ENCODE measurements at regions not wholly inside any gene's neighbourhood (a gene's known extent, or its start where the extent isn't known, plus 50 kb on each side); places are given as distances from the start of the nearest gene placed in this dataset.

- peaks cover 14% of the 10 kb centered on the region for H3K9me3 Mint-ChIP-seq
- peaks cover 22% of the 10 kb centered on the region for H3K27me3 Mint-ChIP-seq
- no peak overlapping the region for H3K27ac Mint-ChIP-seq
- no peaks in the 10 kb centered on the region for H3K36me3 Mint-ChIP-seq
- no peaks in the 10 kb centered on the region for H3K4me1 Mint-ChIP-seq
- no peak overlapping the region for H3K4me3 Mint-ChIP-seq
- ATAC-seq = no peak
Observed at GRCh38 chr5:68780299-68780955, 313.4 kb upstream of the SLC30A5 start.

- H3K27ac Mint-ChIP-seq = no peak overlapping the region
- no peaks in the 10 kb centered on the region for H3K36me3 Mint-ChIP-seq
- H3K4me3 Mint-ChIP-seq = no peak overlapping the region
- ATAC-seq = no peak
- peaks cover 15% of the 10 kb centered on the region for H3K27me3 Mint-ChIP-seq
- no peaks in the 10 kb centered on the region for H3K9me3 Mint-ChIP-seq
- H3K4me1 Mint-ChIP-seq = no peaks in the 10 kb centered on the region
Observed at GRCh38 chr5:68793074-68793473, 300.7 kb upstream of the SLC30A5 start.

DNA sequence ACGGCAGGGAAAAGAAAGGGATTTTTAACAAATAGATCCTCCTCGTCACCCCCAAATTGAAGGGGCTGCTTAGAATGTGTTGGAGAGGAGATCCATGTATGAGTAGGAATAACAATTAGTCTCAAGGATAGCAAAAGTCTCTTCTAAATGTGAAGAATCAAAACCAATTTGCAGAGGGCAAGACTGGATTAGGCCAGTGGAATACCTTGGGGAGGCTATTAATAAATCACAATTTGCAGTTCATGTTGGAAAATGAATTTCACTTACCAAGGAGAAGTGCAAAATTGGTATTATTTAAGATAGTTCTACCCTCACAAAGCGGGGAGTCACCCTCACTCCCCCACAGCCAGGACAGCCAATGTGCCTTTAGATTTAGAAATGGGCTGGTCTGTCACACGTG, 299.8 kb upstream of the SLC30A5 start:
- H3K36me3 Mint-ChIP-seq = no peaks in the 10 kb centered on the region

GRCh38 chr5:68795190-68795589, 298.6 kb upstream of the SLC30A5 start:
- no peak for ATAC-seq
- Mint-ChIP-seq H3K4me1 (no peaks in the 10 kb centered on the region), H3K9me3 (no peaks in the 10 kb centered on the region), H3K27me3 (peaks cover 15% of the 10 kb centered on the region), H3K4me3 (no peak overlapping the region), H3K27ac (no peak overlapping the region), H3K36me3 (no peaks in the 10 kb centered on the region)

More for the DNA sequence above, 299.8 kb upstream of the SLC30A5 start:
- H3K4me3 Mint-ChIP-seq = no peak overlapping the region
- no peaks in the 10 kb centered on the region for H3K4me1 Mint-ChIP-seq
- H3K27ac Mint-ChIP-seq = no peak overlapping the region
- no peaks in the 10 kb centered on the region for H3K9me3 Mint-ChIP-seq
- ATAC-seq = no peak
- H3K27me3 Mint-ChIP-seq = peaks cover 15% of the 10 kb centered on the region

GRCh38 chr5:68798877-68799843, 294.7 kb upstream of the SLC30A5 start:
- no peak for ATAC-seq
- peaks cover 15% of the 10 kb centered on the region for H3K27me3 Mint-ChIP-seq
- H3K4me1 Mint-ChIP-seq = no peaks in the 10 kb centered on the region
- no peak overlapping the region for H3K27ac Mint-ChIP-seq
- H3K36me3 Mint-ChIP-seq = no peaks in the 10 kb centered on the region
- H3K9me3 Mint-ChIP-seq = no peaks in the 10 kb centered on the region
- no peak overlapping the region for H3K4me3 Mint-ChIP-seq

DNA sequence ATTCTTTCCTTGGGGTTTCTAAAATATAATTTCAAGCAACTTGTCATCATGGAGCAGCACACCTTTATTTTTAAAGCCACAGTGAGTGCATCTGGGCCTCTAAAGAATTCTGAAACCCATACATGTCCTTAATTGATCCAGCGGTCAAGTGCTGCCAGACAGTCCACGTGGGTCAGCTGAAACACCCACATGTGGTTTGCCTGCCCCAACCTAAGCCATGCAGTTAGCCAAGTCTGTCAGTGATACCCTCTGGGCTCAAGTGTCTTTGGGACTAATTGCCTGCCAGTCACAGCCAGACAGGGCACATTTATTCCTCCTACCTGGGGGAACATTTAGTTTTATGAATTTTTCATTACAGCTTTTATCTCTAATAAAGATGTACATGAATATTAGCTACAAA, 291.4 kb upstream of the SLC30A5 start:
- Mint-ChIP-seq H3K36me3 (no peaks in the 10 kb centered on the region), H3K9me3 (peaks cover 4% of the 10 kb centered on the region), H3K27ac (no peak overlapping the region), H3K27me3 (peaks cover 11% of the 10 kb centered on the region), H3K4me3 (no peak overlapping the region), H3K4me1 (no peaks in the 10 kb centered on the region)
- ATAC-seq = no peak

DNA sequence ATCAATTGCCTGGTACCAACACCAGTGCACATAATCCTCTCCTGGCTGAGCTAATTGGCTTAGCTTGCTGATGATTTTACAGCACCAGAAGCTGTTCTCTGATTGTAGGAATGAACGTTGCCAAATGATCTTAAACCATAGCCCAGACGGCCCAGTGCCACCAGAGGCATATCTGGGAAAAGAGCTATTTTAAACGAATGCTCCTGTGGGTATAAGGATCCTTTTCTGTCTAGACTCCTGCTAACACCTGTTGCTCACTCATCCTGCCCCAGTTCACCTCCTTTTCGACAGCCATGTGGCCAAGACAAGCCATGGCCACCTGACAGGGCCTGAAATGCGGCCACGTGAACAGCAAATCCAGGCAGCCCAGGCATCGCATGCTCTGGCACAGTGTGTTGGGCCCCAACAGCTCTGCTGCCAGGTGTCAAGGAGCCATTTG, 289.9 kb upstream of the SLC30A5 start:
- H3K27ac Mint-ChIP-seq = no peak overlapping the region
- peaks cover 11% of the 10 kb centered on the region for H3K27me3 Mint-ChIP-seq
- ATAC-seq = no peak
- H3K9me3 Mint-ChIP-seq = peaks cover 7% of the 10 kb centered on the region
- H3K4me1 Mint-ChIP-seq = no peaks in the 10 kb centered on the region
- H3K4me3 Mint-ChIP-seq = no peak overlapping the region
- H3K36me3 Mint-ChIP-seq = no peaks in the 10 kb centered on the region

GRCh38 chr5:68804343-68804742, 289.5 kb upstream of the SLC30A5 start:
- Mint-ChIP-seq H3K4me3 (no peak overlapping the region), H3K27me3 (peaks cover 11% of the 10 kb centered on the region), H3K4me1 (no peaks in the 10 kb centered on the region), H3K36me3 (no peaks in the 10 kb centered on the region), H3K27ac (no peak overlapping the region), H3K9me3 (peaks cover 7% of the 10 kb centered on the region)
- no peak for ATAC-seq

DNA sequence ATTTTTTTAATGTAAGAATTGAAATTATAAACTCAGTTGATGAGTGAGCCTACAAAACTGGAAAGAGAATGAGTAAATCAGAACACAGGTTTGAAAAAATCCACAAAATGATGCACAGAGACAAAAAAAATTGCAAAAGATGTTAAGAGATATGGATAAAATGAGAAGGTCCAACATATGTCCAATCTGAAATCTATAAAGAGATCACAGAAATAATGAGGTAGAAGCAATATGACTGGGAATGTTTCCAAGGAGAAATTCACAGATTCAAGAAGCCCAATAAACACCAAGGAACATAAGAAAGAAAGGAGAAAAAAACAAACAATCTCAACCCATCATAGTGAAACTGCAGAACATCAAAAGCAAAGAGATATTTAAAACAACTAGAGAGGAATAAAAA, 288.4 kb upstream of the SLC30A5 start:
- H3K9me3 Mint-ChIP-seq = peaks cover 7% of the 10 kb centered on the region
- H3K27me3 Mint-ChIP-seq = peaks cover 11% of the 10 kb centered on the region
- no peak overlapping the region for H3K4me3 Mint-ChIP-seq
- no peak for ATAC-seq
- no peaks in the 10 kb centered on the region for H3K36me3 Mint-ChIP-seq
- H3K27ac Mint-ChIP-seq = no peak overlapping the region
- H3K4me1 Mint-ChIP-seq = no peaks in the 10 kb centered on the region

- Mint-ChIP-seq H3K4me3 (no peak overlapping the region), H3K4me1 (no peaks in the 10 kb centered on the region), H3K27ac (no peak overlapping the region), H3K27me3 (peaks cover 35% of the 10 kb centered on the region), H3K9me3 (no peaks in the 10 kb centered on the region), H3K36me3 (no peaks in the 10 kb centered on the region)
- no peak for ATAC-seq
Observed at GRCh38 chr5:68817632-68818031, 276.2 kb upstream of the SLC30A5 start.

- peaks cover 37% of the 10 kb centered on the region for H3K27me3 Mint-ChIP-seq
- H3K4me3 Mint-ChIP-seq = no peak overlapping the region
- no peaks in the 10 kb centered on the region for H3K4me1 Mint-ChIP-seq
- ATAC-seq = no peak
- H3K36me3 Mint-ChIP-seq = no peaks in the 10 kb centered on the region
- H3K9me3 Mint-ChIP-seq = no peaks in the 10 kb centered on the region
- H3K27ac Mint-ChIP-seq = no peak overlapping the region
Observed at GRCh38 chr5:68818057-68818695, 275.6 kb upstream of the SLC30A5 start.

DNA sequence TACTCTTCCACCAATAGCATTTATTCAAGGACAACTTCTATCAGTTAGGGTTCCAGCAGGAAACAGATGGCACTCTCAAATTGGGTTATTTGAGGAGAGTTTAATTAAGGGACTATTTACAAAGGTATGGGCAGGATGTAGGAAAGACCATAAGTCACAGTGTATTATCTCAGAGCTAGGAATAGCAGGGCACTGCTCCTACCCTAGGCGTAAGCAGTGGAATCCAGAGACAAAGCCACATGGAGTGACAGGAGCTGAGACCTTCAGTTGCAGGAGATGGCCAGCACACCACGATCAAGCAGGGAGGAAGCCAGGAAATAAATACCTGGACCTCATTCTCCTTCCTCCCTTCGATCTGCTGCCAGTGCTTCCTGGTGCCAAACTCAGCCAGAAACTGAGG, 274.9 kb upstream of the SLC30A5 start:
- peaks cover 44% of the 10 kb centered on the region for H3K27me3 Mint-ChIP-seq
- no peaks in the 10 kb centered on the region for H3K4me1 Mint-ChIP-seq
- H3K27ac Mint-ChIP-seq = no peak overlapping the region
- ATAC-seq = no peak
- no peaks in the 10 kb centered on the region for H3K36me3 Mint-ChIP-seq
- H3K4me3 Mint-ChIP-seq = no peak overlapping the region
- no peaks in the 10 kb centered on the region for H3K9me3 Mint-ChIP-seq

DNA sequence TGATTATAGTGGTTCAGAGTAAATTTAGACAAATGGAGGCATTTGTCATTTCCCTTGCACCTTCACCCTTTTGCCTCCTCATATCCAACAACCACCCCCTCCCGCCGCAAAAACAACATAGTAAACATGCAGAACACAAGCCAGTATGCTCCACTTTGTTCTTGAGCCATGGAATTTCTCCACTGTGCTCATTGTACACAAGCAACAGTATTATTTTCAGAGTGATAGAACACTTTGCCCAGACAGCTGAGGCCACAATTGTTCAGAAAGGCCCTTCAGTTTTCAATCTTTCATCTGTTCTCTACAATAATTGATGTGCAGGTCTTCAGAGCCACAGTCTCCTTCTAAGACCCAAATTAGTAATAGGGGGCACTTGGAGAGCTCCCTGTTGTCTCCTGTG, 272.8 kb upstream of the SLC30A5 start:
- Mint-ChIP-seq H3K27ac (no peak overlapping the region), H3K9me3 (no peaks in the 10 kb centered on the region), H3K4me1 (no peaks in the 10 kb centered on the region), H3K36me3 (no peaks in the 10 kb centered on the region), H3K27me3 (peaks cover 53% of the 10 kb centered on the region), H3K4me3 (no peak overlapping the region)
- ATAC-seq = no peak

DNA sequence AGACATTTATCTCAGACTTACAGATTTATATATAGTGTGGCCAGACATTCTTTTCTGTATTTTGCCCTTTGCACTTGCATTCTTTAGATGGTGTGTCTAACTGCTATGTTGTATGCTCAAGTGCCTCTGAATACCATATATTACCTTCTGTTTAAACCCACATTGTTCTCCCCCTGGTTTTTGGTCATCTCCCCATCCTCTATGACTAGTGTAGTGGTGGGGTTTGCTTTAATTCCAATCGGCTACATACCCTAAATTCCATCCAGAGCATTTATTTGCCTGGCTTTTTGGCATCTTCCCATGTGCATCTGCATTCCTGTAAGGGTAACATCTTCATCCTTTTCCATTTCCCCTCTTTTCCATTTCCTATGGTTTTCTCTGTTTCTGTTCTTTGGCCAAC, 271.0 kb upstream of the SLC30A5 start:
- H3K27me3 Mint-ChIP-seq = peaks cover 44% of the 10 kb centered on the region
- no peaks in the 10 kb centered on the region for H3K4me1 Mint-ChIP-seq
- ATAC-seq = no peak
- no peaks in the 10 kb centered on the region for H3K36me3 Mint-ChIP-seq
- H3K27ac Mint-ChIP-seq = no peak overlapping the region
- no peak overlapping the region for H3K4me3 Mint-ChIP-seq
- H3K9me3 Mint-ChIP-seq = no peaks in the 10 kb centered on the region

GRCh38 chr5:68823301-68823700, 270.5 kb upstream of the SLC30A5 start:
- Mint-ChIP-seq H3K4me3 (no peak overlapping the region), H3K36me3 (no peaks in the 10 kb centered on the region), H3K27ac (no peak overlapping the region), H3K9me3 (no peaks in the 10 kb centered on the region), H3K27me3 (peaks cover 39% of the 10 kb centered on the region), H3K4me1 (no peaks in the 10 kb centered on the region)
- no peak for ATAC-seq

All from stimulated activated memory B cell treated with anti-CD40 and anti-IgM and Interleukin-4, amounts not matched to agents 10 μg/mL and 1 μg/mL and 100 μg/mL, for 72 hours (primary cell).